GM21786 (cell line): ENCODE measurements at regions not wholly inside any gene's neighbourhood (a gene's known extent, or its start where the extent isn't known, plus 50 kb on each side); places are given as distances from the start of the nearest gene placed in this dataset.
A peak's percentile ranks its signal among the peaks of the same experiment; 100 is the strongest.

ENCODE experiments used
- ATAC-seq: cut with Tn5 transposase; IDR thresholded peaks from one replicate; pipeline ENCODE4 v1.9.1; 2021; ENCODE audit not compliant: unreplicated experiment

DNA sequence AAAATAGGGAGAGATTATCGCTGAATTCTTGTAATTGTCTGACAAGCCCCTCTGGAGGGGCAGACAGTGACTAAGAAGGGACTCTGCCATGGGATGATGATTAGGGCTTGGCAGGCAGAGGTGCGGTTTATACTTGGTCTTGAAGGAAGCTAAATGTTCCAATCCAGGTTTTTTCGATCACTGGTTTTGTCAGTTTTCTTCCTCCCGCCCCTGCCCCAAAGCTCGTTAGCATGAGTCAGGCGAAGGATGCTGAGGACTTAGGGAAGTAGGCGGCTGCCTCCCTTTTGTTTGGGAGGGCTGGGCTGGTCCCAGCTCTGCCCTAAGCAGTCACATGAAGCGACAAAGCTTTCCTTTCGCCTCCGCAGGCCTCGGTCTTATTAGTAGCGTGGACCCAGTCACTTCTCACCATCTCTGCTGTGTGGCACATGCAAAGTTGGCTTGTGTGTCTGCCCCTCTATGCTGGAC lies 314.2 kb downstream of the CDC5L start:
- no peak for ATAC-seq

DNA sequence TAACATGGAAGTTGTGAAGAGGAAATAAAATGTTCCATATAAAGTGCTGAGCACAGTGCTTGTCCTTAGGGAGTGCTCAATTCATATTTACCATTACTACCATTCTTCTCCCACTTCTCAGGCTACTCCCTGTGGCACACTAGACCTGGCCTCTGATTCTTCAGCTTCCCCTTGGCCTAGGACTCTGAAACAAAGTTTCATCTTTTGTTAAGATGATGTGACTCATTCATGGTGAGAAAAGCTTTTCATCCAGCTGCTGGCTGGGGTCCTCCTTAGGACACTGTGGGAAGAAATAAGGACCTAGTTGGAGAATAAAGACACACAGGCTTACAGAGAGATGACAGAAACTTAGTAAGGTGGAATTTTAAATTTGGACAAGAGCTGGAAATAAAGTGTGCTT lies 314.8 kb downstream of the CDC5L start:
- ATAC-seq, result no peak

DNA sequence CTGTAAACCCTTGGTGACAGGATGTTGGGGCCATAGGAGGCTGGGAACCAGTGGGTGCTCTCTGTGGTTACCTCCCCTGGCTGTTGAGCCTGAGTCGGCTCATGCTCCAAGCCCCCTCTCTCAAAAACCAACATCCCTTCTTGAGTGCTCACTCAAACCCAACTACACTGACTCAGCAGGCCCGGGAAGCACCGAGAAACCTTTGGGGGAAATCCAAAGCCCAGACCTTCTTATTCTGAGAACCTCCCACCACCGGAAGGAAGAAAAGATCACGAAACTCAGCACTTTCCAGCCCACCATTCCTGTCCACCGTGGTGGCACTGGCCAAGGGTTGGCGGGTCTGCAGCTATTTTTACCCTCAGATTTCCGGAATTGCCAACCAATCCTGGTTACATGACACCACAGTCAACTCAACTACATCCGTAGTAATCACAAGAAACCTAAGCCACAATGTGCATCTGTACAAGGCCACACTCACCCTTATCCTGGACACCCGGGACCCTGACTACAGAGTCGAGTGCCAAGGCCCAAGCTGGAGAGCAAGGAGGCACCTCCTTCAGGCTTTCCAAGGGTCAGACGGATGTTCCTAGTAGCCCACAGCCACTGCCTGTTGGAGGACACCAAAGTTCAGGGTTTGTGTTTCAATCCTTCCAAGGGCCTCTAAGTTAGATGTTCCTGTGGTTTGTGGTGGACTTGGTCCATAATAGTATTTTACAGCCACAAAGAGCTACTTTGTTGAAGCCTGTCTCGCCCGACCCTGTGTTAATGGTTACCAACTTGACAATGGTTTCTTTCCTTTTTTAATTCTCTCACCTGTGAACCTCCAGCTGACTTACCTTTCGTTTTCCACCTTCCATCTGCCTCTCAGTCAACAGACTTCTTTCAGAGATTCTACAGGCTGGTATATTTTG lies 317.0 kb downstream of the CDC5L start:
- ATAC-seq, result peak; percentile 67

DNA sequence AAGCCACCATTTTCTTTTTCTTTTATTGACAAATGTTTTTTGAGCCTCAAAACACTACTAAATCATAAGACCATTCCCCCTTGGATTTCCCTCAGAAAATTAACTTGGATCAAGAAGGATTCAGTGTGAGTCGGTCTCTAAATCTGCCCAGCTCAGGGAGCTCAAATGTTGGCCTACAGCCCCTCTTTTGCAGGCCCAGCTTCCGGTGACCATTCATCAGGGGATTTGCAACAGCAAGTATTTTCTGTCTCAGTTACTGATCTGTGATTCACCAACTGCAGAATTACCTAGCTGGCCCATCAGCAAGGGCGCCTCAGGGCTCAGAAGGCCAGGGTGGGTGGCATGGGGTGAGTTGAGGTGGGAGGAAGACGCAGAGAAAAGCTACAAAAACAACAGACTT lies 318.1 kb downstream of the CDC5L start:
- no peak for ATAC-seq

DNA sequence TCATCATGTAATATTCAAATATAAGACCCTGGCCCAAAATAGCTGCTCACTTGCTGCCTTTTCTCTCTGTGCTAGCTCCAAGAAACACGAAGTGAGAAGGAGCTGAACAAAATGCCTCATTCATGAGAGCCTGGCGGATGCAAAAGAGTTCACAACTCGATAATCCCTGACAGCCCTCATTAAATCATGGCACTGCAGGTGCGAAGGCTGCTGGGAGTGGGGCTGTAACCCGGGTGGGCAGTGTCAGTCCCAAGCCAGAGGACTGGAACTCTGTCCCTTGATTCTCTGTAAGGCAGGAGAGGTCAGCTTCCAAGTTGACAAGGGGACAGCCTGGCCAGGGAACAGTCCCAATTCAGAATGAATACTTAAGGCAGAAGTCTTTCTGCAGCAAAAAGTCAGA lies 318.5 kb downstream of the CDC5L start:
- ATAC-seq, result no peak

DNA sequence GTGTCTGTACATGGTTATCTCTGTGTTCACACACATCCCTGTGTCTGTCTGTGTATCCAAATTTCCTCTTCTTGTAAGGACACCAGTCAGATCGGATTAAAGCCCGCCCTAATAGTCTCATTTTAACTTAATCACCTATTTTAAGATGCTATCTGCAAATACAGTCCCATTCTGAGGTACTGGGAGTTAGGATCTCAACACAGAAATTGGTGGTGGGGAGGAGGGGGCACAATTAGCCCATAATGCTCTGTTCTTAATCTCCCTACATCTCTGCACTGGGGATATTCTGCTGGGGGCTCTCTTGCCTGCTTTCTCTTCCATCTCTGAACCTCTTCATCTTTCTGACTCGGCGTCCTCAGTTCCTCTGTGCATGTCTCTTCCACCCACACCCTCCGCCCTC lies 320.7 kb downstream of the CDC5L start:
- ATAC-seq, result no peak

DNA sequence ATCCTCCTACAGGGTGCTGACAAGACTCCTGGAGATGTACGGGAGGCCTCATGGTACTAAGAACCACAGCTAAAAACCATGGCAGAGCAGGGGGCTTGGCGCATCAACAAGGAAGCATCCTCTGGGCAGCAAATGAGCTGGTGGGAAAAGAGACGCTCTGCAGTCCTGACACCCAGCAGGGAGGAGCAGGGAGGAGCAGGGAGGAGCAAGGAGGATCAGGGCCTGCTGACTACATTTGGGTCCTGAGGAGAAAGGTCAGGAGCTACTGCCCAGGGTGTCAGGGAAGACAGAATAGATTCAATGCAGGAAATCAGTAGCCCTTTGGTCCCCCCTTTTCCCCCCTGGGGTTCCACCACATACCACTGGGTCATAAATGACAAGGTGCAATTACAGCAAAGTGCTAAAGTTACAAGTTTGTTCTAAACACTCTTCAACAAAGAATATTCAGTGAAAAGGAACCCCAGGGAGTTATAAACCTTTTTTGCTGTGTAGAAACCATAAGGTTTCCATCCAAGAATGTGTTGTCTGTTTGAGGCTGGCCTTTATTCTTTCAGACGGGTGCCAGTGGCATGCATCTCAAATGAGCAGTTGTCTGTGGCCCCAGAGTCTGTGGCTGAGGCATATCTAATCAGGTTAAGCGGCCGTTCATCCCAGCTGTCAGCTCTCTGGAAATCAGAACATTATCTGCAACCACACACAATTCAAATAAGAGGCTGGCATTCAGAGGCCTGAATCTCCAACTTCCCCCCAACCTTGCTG lies 325.0 kb downstream of the CDC5L start:
- ATAC-seq, result no peak

DNA sequence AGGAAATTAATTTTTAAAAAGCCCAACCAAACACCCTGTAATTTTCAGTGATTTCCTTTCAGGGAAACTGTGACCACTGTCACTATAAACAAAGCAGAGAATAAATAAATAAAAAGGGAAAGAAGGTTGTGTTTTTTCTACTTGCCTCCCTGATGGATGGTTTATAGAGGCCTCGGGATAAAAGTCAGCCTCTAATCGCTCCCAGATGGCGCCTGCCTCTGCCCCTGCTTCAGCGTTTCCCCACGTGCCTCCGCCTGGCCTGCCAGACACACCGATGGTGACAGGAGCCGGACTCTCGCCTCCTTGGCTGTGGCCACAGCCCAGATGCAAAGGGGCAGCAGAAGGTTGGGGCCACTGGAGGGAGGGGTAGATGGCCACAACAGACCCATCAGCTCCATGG lies 327.7 kb downstream of the CDC5L start:
- ATAC-seq, result no peak

DNA sequence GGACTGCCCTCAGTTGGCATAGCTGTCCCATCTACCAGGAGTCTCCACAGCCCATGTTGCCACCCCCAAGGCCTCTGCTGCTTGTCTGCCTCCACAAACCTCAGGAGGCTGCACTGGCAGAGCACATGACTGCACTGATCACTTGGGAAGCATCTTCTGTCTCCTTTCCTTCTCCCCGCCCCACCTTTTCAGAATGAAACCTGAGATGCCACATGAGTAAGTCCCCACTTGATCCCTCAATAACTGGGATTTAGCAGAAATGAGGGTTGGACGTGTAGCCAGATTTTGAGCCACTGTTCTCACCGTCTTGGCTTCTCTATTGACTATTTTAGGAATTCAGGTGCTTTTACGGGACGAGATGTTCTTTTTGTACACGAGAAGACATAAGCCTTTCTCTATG lies 328.4 kb downstream of the CDC5L start:
- ATAC-seq, result no peak

DNA sequence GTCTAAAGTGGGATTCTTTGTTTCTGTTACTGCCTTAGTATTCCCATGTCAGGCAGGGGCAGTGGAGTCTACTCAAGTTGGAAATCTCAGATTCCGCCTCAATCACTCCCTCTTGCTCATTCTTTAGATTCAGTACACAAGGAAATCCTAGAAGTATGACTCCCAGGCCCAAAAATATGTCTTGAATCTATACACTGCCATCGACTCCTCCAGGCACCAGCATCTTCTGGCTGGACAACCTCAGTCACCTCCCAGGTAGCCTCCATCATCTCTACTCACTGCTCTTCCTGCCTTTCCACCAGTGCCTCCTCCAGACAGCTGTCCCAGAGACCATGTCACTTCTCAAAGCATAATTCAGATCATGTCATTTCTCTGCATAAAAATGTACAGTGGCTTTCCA lies 329.9 kb downstream of the CDC5L start:
- ATAC-seq, result no peak

DNA sequence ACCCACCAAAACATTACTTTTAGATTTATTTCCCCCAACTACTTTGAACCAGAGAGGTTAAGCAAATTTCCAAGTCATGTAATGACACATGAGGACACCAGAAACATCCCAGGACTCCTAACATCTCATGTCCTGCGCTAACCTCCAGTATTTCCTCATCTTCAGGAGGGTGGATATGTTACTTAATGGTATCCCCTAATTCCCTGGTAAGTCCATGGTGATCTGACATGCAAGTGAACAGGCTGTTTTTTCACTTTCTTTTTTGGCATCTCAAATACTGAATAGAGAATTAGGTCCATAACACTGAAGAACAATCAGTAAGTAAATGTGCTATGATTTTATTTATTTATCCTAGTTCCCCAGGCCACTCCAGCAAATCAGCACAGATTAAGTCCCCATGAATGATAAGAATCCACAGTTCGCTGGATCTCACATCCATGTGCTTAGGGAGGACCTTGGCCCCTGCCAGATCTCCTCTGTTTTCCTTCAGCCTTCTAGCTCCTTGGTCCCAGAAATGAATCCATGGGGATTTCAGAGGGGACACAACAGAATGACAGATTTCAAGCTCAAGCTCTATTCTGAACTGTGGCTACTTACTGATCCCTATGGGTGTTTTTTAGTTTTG lies 334.6 kb downstream of the CDC5L start:
- no peak for ATAC-seq

DNA sequence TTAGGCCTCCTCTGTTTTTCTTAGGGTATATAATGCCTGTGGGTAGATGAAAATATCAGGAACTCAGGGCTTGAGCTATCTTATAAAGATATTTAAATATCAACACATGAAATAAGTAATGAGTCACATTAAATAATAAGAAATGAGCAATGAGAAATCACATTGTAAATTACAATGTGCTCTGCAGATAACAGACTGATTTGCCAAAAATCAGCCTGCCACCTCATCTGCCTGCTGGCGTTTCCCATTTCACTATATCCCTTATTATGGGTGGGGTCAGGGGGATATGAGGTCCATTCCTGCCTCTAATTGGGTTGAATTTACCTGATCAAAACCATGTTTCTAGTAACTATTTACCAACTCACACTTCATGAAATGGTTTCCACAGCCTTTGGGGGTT lies 335.2 kb downstream of the CDC5L start:
- no peak for ATAC-seq

DNA sequence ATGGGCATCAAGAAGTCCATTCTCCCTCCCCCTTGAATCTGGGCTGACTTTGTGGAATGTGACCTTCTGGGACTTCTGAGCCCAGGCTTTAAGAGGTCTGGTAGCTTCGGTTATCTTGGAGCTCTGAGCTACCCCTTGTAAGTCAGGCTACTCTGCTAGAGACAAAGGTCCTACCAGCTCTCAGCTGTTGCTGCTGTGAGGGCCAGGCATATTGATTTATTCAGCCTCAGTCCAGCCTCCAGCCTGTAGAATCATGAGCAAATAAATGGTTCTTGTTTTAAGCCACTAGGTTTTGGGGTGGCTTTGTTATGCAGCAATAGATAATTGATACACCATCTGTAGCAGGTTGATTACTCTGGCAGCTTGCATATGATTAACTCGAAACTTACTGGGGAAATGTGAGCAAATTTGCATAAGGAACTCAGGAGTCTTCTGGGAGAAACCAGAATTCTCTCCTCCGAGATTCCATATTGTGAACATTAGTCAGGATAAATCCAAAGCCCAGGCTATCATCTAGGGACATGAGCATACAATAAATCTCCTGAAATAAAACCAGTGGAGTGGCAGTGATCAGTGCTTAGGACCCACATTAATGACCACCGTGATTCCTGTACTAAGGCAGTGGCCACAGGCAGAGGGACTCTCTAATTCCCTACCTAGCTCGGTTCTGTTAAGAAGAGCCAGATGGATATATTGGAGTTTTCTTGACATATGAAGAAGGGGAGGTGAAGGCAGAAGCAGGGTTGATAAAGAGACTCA lies 336.1 kb downstream of the CDC5L start:
- ATAC-seq, result no peak

DNA sequence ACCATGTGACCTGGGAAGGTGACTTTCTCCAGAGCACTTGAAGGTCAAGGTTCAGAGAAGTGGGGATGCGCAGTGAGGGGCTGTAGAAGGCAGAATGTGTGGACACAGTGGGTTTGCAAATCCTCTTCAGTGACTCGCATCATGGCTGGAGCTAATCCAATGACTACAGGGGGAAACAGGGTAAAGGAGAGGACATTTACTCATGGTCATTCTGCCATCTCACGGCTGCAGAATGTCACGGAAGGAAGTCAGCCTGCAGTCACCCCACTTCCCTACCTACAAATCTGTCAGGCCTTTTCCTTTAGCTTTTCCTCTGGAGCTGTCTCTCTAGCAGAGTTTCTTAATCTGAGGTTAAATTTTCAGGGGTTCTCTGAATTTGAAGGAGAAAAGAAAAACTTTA lies 337.6 kb downstream of the CDC5L start:
- ATAC-seq, result no peak

DNA sequence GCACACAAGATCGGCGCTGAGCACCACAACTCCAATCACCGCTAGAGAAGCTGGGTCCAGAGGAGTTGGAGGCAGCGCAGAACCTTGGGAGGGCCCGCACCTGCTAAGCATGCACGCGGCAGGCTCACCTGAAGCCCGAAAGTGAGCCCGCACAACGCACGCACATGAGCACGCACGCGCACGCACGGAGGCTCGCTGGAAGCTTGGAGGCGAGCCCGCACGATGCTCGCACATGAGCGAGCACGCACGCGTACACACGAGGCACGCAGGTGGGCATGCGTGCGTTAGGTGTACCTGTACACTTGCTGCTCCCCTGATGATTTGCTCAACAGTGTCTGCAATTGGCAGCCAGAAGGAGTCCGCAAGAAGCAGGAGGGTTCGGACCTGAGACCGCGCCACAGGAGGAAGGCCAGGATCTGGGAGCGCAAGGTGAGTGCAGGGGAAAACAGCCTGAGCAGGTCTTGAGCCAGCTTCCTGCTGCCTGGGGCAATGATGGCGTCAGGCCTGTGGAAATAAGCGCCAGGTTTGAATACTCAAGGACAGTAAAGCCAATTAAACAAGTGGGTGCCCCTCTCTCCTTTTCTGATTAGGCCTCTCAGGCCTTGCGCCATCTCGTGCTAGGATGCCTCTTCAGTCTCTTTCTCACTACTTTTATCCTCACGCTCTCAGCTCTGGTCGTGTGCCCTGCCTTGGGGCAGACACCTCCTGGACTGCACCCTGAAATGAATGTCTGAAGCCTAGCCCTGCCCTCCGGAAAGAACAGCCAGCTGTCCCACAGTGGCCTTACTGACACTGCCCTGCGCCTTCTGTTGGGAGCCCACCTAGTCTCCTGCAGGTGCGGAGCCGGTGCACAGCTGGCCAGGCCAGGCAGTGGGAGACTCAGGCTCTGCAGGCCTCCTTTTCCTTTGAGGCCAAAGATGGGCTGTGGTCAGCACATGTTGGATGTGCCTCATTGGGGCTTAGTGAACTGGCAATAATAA lies 340.4 kb downstream of the CDC5L start:
- ATAC-seq, result no peak

DNA sequence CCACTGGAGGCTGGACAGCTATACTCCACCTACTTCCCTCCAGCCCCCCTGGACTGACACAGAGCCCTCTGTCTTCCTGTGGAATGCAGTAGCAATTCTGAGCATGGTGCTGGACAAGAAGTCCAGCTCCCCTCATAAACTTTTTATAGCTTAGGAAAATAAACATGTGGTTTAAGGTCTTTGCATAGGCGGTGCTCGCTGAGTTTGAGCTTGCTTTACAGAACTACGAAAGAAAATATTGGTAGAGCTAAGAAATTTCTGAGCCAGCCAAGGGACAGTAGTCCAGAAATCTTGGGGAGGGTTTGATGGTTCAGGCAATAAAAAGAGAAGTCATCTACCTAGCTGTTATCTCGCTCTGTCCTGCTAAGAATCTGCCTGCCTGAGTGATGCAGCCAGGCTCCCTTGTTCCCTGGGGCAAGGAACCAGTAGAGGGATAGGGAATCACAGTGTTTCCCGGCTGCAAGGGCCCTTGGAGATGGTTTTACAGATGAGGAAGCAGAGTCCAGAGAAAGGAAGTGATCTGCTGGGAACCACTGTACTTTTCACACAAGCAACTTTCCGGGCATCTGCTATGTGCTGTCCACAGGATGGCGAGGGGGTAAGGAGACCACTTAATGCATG lies 343.4 kb downstream of the CDC5L start:
- ATAC-seq, result no peak

DNA sequence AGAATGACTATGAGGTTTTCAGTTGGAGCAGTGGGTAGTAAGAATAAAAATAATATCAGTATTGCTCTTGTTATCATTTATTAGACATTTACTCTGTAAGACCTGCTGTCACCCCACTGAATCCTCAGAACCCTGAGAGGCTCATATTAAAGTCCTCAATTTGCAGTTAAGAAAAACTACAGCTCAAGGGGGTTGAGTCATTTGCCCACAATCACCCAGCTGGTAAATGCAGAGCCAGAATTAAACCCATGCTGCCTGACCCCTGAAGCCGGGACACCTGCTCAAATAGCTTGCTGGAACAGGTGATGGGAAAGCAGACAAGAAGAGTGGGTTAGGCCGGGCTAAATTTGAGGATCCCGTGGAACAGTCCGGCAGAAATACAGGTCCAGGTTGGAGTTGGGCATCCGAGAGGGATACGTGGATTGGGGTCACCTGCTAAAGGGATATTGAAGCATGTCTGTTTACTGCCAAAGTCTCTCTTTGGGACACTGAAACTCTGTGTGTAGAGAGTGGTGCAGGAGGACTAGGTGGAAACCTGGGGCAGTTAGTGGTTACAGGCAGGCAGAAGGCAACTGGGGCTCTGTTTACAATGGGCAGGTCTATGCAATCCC lies 344.1 kb downstream of the CDC5L start:
- no peak for ATAC-seq

DNA sequence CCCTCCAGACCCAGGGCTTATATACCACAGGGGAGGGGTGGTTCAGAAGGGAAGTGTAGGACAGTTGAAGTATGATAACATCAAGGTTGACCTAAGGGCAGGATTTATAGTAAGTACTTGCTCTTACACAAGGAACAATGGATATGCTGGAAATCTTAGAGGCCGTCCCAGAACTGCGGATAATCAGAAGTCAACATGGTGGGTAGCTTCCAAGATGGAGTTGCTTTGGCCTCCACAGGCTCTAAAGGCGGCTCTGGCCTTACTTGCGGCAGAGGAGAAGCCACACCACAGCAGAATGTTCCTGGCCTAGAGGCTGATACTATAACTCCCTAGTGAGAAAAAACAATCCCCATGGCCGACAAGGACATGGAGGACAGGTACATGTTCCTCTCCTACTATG lies 344.7 kb downstream of the CDC5L start:
- ATAC-seq, result no peak

DNA sequence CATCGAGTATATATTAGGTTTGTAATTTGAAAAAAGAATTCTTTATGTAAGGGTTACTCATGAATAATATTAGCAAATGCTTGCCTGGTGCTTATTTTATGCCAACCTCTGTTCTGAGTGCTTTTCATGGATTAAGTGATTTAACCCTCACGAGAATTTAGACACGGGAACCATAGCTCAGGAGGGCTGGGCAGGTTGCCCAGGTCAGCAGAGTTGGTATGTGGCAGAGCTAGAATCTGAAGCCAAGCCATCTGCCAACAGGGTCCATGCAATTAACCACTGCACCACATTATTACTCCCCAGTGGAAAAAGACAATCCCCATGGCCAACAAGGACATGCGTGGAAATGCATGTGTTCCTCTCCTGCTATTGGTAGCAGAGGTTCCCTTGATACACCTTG lies 345.6 kb downstream of the CDC5L start:
- ATAC-seq, result no peak
